H9 (cell line): ENCODE measurements at regions not wholly inside any gene's neighbourhood (a gene's known extent, or its start where the extent isn't known, plus 50 kb on each side); places are given as distances from the start of the nearest gene placed in this dataset.
A peak's percentile ranks its signal among the peaks of the same experiment; 100 is the strongest.

Experiments used
- DNase-seq: peaks from one replicate; pipeline ENCODE4 v3.0.0-alpha.2; 2017
- H2AFZ ChIP-seq: one replicate; pipeline ENCODE4 v1.6.1; 2013; ENCODE audit warnings: mild to moderate bottlenecking, low read length, control low read depth, moderate library complexity
- H2AK5ac ChIP-seq: 2 replicates; pipeline ENCODE4 v1.6.1; 2013; ENCODE audit warnings: low read length, control low read depth, mixed read lengths; ENCODE audit not compliant: insufficient read length
- H2BK120ac ChIP-seq: one replicate; pipeline ENCODE4 v1.6.1; 2013; ENCODE audit warnings: low read depth, mild to moderate bottlenecking, low read length, control low read depth, inconsistent platforms; ENCODE audit not compliant: poor library complexity, severe bottlenecking
- H2BK12ac ChIP-seq: 2 replicates; pipeline ENCODE4 v1.6.1; 2013; ENCODE audit warnings: low read length, control low read depth, mixed read lengths, low read depth; ENCODE audit not compliant: insufficient read length
- H2BK15ac ChIP-seq: 2 replicates; pipeline ENCODE4 v1.6.1; 2013; ENCODE audit warnings: low read depth, low read length, control low read depth
- H2BK20ac ChIP-seq: one replicate; pipeline ENCODE4 v1.6.1; 2013; ENCODE audit warnings: low read depth, mild to moderate bottlenecking, low read length, control low read depth, inconsistent platforms; ENCODE audit not compliant: poor library complexity, severe bottlenecking
- H2BK5ac ChIP-seq: 2 replicates; pipeline ENCODE4 v1.6.1; 2013; ENCODE audit warnings: low read length, control low read depth, mixed read lengths; ENCODE audit not compliant: insufficient read length
- H3K14ac ChIP-seq: 2 replicates; pipeline ENCODE4 v1.6.1; 2013; ENCODE audit warnings: low read length, control low read depth; ENCODE audit not compliant: insufficient read depth
- H3K18ac ChIP-seq: 2 replicates; pipeline ENCODE4 v1.6.1; 2013; ENCODE audit warnings: low read depth, mild to moderate bottlenecking, mixed read lengths, low read length, control low read depth; ENCODE audit not compliant: insufficient read length
- H3K23ac ChIP-seq: 2 replicates; pipeline ENCODE4 v1.6.1; 2013; ENCODE audit warnings: low read length, control low read depth, mixed read lengths, low read depth; ENCODE audit not compliant: insufficient read length
- H3K23me2 ChIP-seq: 2 replicates; pipeline ENCODE4 v1.6.1; 2013; ENCODE audit warnings: low read depth, mild to moderate bottlenecking, mixed read lengths, low read length, control low read depth; ENCODE audit not compliant: insufficient read length, poor library complexity, severe bottlenecking
- H3K27ac ChIP-seq: 2 replicates; pipeline ENCODE4 v1.5.1; 2013; ENCODE audit warnings: low read length, control low read depth, mixed read lengths, low read depth; ENCODE audit not compliant: insufficient read length
- H3K27me3 ChIP-seq: 2 replicates; pipeline ENCODE4 v1.6.1; 2013; ENCODE audit warnings: low read length, control low read depth, inconsistent platforms; ENCODE audit not compliant: insufficient read depth
- H3K4ac ChIP-seq: 2 replicates; pipeline ENCODE4 v1.6.1; 2013; ENCODE audit warnings: low read depth, mild to moderate bottlenecking, control low read depth, inconsistent platforms, low read length, moderate library complexity
- H3K4me1 ChIP-seq: 2 replicates; pipeline ENCODE4 v1.6.1; 2013; ENCODE audit warnings: low read length, control low read depth, inconsistent platforms; ENCODE audit not compliant: insufficient read depth
- H3K4me2 ChIP-seq: 2 replicates; pipeline ENCODE4 v1.6.1; 2013; ENCODE audit warnings: low read length, control low read depth, mixed read lengths; ENCODE audit not compliant: insufficient read length, insufficient read depth
- H3K56ac ChIP-seq: 2 replicates; pipeline ENCODE4 v1.6.1; 2013; ENCODE audit warnings: low read depth, mild to moderate bottlenecking, mixed read lengths, low read length, control low read depth; ENCODE audit not compliant: insufficient read length
- H3K79me1 ChIP-seq: 2 replicates; pipeline ENCODE4 v1.6.1; 2013; ENCODE audit warnings: low read depth, mild to moderate bottlenecking, moderate library complexity, low read length, control low read depth, inconsistent platforms; ENCODE audit not compliant: insufficient read depth, poor library complexity, severe bottlenecking
- H3K79me2 ChIP-seq: 2 replicates; pipeline ENCODE4 v1.6.1; 2013; ENCODE audit warnings: low read length, control low read depth, inconsistent platforms; ENCODE audit not compliant: insufficient read depth
- H3K9ac ChIP-seq: 2 replicates; pipeline ENCODE4 v1.6.1; 2013; ENCODE audit warnings: low read length, control low read depth, mixed read lengths; ENCODE audit not compliant: insufficient read length; ENCODE audit errors: extremely low read depth
- H3K9me3 ChIP-seq: one replicate; pipeline ENCODE4 v1.6.1; 2013; ENCODE audit warnings: low read depth, low read length, inconsistent platforms; ENCODE audit not compliant: control insufficient read depth
- H3T11ph ChIP-seq: one replicate; pipeline ENCODE4 v1.6.1; 2013; ENCODE audit warnings: mild to moderate bottlenecking, low read length, control low read depth, inconsistent platforms
- H4K20me1 ChIP-seq: one replicate; pipeline ENCODE4 v1.6.1; 2013; ENCODE audit not compliant: control insufficient read depth, insufficient read length, insufficient read depth
- H4K5ac ChIP-seq: 2 replicates; pipeline ENCODE4 v1.6.1; 2013; ENCODE audit warnings: low read depth, mild to moderate bottlenecking, mixed read lengths, low read length, control low read depth; ENCODE audit not compliant: insufficient read length
- H4K8ac ChIP-seq: replicated peaks from 2 replicates; pipeline ENCODE4 v1.6.1; 2013; ENCODE audit warnings: low read length, control low read depth, mixed read lengths, low read depth; ENCODE audit not compliant: insufficient read length
- H4K91ac ChIP-seq: 2 replicates; pipeline ENCODE4 v1.6.1; 2013; ENCODE audit warnings: low read depth, mild to moderate bottlenecking, moderate library complexity, mixed read lengths, low read length, control low read depth; ENCODE audit not compliant: insufficient read length
- H3K27ac Mint-ChIP-seq, 3 experiments: 2 replicates in 2 of 3; 3 replicates in 1 of 3; pipeline ENCODE4 v1.8.0; 2020 to 2021; ENCODE audit warnings: mixed read lengths in 3 of 3, mild to moderate bottlenecking in 1 of 3, moderate library complexity in 1 of 3
- H3K27me3 Mint-ChIP-seq: 2 replicates; pipeline ENCODE4 v1.8.0; 2021; ENCODE audit warnings: low read depth, mild to moderate bottlenecking, moderate library complexity, mixed read lengths
- H3K36me3 Mint-ChIP-seq, 3 experiments: 2 replicates in 2 of 3; 3 replicates in 1 of 3; pipeline ENCODE4 v1.8.0; 2020 to 2021; ENCODE audit warnings: low read depth in 3 of 3, mixed read lengths in 3 of 3; ENCODE audit not compliant: insufficient read depth in 1 of 3
- H3K4me1 Mint-ChIP-seq, 2 experiments: 2 replicates each; pipeline ENCODE4 v1.8.0; 2020; ENCODE audit warnings: mixed read lengths in 2 of 2
- H3K4me3 Mint-ChIP-seq, 2 experiments: 2 replicates in 1 of 2; 3 replicates in 1 of 2; pipeline ENCODE4 v1.8.0; 2020 to 2021; ENCODE audit warnings: mild to moderate bottlenecking in 2 of 2, mixed read lengths in 2 of 2, moderate library complexity in 1 of 2
- H3K9me3 Mint-ChIP-seq, 2 experiments: 2 replicates in 1 of 2; 3 replicates in 1 of 2; pipeline ENCODE4 v1.8.0; 2020; ENCODE audit warnings: mild to moderate bottlenecking in 2 of 2, mixed read lengths in 2 of 2, moderate library complexity in 1 of 2
- WGBS: extraction: QIAGEN DNeasy Blood & Tissue Kit; methylation state at CpG from one replicate; pipeline ENCODE4 v1.1.7; 2013; ENCODE audit warnings: missing lambda C conversion rate, low lambda C conversion rate, mixed read lengths; ENCODE audit not compliant: insufficient read length; ENCODE audit errors: extremely low coverage; 5-methylcytosine and 5-hydroxymethylcytosine counted together
- TF ChIP-seq, protein P1 (sequence below): fragments of 200-600 bp; sonication (generic); conservative IDR thresholded peaks from 3 replicates; pipeline ENCODE4 v1.8.0; 2021; ENCODE audit warnings: antibody characterized with exemption, mild to moderate bottlenecking

DNA sequence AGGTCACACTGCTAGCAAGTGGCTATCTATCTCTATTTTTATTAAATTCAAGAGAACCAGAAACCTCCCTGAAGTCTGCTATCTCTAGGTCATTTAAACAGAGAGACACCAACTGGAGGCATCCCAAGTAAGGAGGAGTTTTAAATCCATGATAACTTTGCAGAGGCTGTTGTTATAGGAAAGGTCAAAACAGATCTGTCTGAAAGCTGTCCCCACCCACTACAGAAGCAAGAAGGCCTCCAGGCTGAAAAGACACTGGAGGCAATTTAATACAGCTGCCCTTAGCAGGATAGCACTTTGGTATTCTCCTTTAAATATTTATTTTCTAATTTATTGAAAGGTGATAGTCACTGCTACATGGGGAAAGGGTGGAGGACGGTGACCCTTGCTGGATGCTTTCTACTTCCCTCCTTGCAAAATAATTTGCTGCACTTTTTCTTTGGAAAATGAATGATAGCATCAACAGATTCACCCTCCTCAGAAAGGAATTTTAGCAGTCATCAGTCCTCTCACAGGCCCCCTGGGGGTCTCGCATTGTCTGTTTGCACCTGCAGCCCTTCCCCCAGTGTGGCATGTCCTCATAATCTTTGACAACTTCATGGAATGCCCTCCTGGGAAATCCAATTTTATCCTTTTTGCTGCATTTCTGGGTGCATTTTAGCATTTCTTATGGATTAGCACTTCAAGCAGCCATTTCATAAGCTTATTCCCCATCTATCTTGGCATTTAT, 429.5 kb upstream of the TNP1 start:
- H4K91ac ChIP-seq, result no peak overlapping the region
- Mint-ChIP-seq H3K27ac (peak overlapping the region in 2 of 3 experiments; percentile 41 to 97; a peak in 2 of 7 replicates), H3K4me1 (peaks cover 14 to 18% of the 10 kb centered on the region in 2 experiments), H3K27me3 (peaks cover 45% of the 10 kb centered on the region), H3K4me3 (no peak overlapping the region), H3K36me3 (peaks cover 8 to 18% (median 10%) of the 10 kb centered on the region in 3 experiments; a peak in 6 of 7 replicates), H3K9me3 (peaks cover 15 to 17% of the 10 kb centered on the region in 2 experiments)
- no peak overlapping the region for H2BK20ac ChIP-seq
- H2BK15ac ChIP-seq, result no peak overlapping the region
- no peak overlapping the region for H3K14ac ChIP-seq
- no peaks in the 10 kb centered on the region for H4K20me1 ChIP-seq
- H3K9ac ChIP-seq, result no peak overlapping the region
- no peaks in the 10 kb centered on the region for H3K27me3 ChIP-seq
- no peak overlapping the region for H2BK12ac ChIP-seq
- no peak overlapping the region for H4K8ac ChIP-seq
- no peak overlapping the region for H2BK5ac ChIP-seq
- H2BK120ac ChIP-seq, result no peak overlapping the region
- no peak overlapping the region for H3K4ac ChIP-seq
- no peak overlapping the region for H3K27ac ChIP-seq
- no peaks in the 10 kb centered on the region for H3K79me2 ChIP-seq
- DNase-seq, result peak; percentile 43
- no peak overlapping the region for H2AK5ac ChIP-seq
- WGBS, result no CpG with 5 or more reads among the region's 2 CpGs
- peak overlapping the region; percentile 3 for H3K4me2 ChIP-seq
- no peak overlapping the region for H3K18ac ChIP-seq
- peaks cover 11% of the 10 kb centered on the region for H3K9me3 ChIP-seq
- H3K23ac ChIP-seq, result no peak overlapping the region
- no peak overlapping the region for H3T11ph ChIP-seq
- H3K56ac ChIP-seq, result no peak overlapping the region
- no peak overlapping the region for H4K5ac ChIP-seq
- H3K23me2 ChIP-seq, result no peaks in the 10 kb centered on the region
- TF ChIP-seq, protein P1, sequence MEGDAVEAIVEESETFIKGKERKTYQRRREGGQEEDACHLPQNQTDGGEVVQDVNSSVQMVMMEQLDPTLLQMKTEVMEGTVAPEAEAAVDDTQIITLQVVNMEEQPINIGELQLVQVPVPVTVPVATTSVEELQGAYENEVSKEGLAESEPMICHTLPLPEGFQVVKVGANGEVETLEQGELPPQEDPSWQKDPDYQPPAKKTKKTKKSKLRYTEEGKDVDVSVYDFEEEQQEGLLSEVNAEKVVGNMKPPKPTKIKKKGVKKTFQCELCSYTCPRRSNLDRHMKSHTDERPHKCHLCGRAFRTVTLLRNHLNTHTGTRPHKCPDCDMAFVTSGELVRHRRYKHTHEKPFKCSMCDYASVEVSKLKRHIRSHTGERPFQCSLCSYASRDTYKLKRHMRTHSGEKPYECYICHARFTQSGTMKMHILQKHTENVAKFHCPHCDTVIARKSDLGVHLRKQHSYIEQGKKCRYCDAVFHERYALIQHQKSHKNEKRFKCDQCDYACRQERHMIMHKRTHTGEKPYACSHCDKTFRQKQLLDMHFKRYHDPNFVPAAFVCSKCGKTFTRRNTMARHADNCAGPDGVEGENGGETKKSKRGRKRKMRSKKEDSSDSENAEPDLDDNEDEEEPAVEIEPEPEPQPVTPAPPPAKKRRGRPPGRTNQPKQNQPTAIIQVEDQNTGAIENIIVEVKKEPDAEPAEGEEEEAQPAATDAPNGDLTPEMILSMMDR, result no peak
- peaks cover 8% of the 10 kb centered on the region; the same call in 1 of the 2 replicates for H3K4me1 ChIP-seq
- no peaks in the 10 kb centered on the region for H3K79me1 ChIP-seq
- H2AFZ ChIP-seq, result no peak overlapping the region
